ENCODE measurements at regions not wholly inside any gene's neighbourhood (a gene's known extent, or its start where the extent isn't known, plus 50 kb on each side); places are given as distances from the start of the nearest gene placed in this dataset.

GRCh38 chr2:9140645-9141044, 66.0 kb upstream of the ASAP2 start:
- TF ChIP-seq CTCF (IDR thresholded peaks at IDR 0.05) (no peak), POLR2AphosphoS5 (IDR thresholded peaks at IDR 0.05) (no peak), POLR2A (IDR thresholded peaks at IDR 0.05) (no peak), EP300 (IDR thresholded peaks at IDR 0.05) (no peak)

Measured in upper lobe of left lung (tissue), 4 donors.